ACHN (cell line): ENCODE measurements at regions not wholly inside any gene's neighbourhood (a gene's known extent, or its start where the extent isn't known, plus 50 kb on each side); places are given as distances from the start of the nearest gene placed in this dataset.

Experiments
- DNase-seq: peaks from one replicate; pipeline ENCODE4 v3.0.0-alpha.2; 2015
- in situ Hi-C: cut with HindIII; loops from 2 replicates; pipeline ENCODE4 v1.10.0; 2017; ENCODE audit warnings: low sequenced_read_pairs, low pct_ligation_motif_present, low pct_unique_long_range_greater_than_20kb

GRCh38 chr3:124428372-124429128, 301.7 kb upstream of the UMPS start:
- DNase-seq = no peak
- in situ Hi-C loops = no loop called here

GRCh38 chr3:124429129-124429815, 301.0 kb upstream of the UMPS start:
- in situ Hi-C loops = no loop called here

GRCh38 chr3:124431331-124431994, 298.8 kb upstream of the UMPS start:
- in situ Hi-C loops = no loop called here
- DNase-seq = no peak

More at GRCh38 chr3:124429129-124429815, 301.0 kb upstream of the UMPS start:
- DNase-seq = no peak

GRCh38 chr3:124434176-124434575, 296.1 kb upstream of the UMPS start:
- no peak for DNase-seq
- in situ Hi-C loops = no loop called here

- no peak for DNase-seq
- in situ Hi-C loops = no loop called here
Observed at GRCh38 chr3:124435467-124435866, 294.8 kb upstream of the UMPS start.

GRCh38 chr3:124438813-124439212, 291.4 kb upstream of the UMPS start:
- no peak for DNase-seq
- in situ Hi-C loops = no loop called here

- in situ Hi-C loops = no loop called here
- no peak for DNase-seq
Observed at GRCh38 chr3:124439603-124440002, 290.6 kb upstream of the UMPS start.

- DNase-seq = no peak
- in situ Hi-C loops = no loop called here
Observed at GRCh38 chr3:124441766-124442165, 288.5 kb upstream of the UMPS start.

- in situ Hi-C loops = no loop called here
- no peak for DNase-seq
Observed at GRCh38 chr3:124442463-124442862, 287.8 kb upstream of the UMPS start.

- in situ Hi-C loops = no loop called here
- DNase-seq = no peak
Observed at GRCh38 chr3:124443446-124443845, 286.8 kb upstream of the UMPS start.

GRCh38 chr3:124444075-124444474, 286.2 kb upstream of the UMPS start:
- in situ Hi-C loops = no loop called here
- no peak for DNase-seq

- DNase-seq = no peak
- in situ Hi-C loops = no loop called here
Observed at GRCh38 chr3:124444896-124445295, 285.4 kb upstream of the UMPS start.

- in situ Hi-C loops = no loop called here
- no peak for DNase-seq
Observed at GRCh38 chr3:124447845-124448244, 282.4 kb upstream of the UMPS start.

GRCh38 chr3:124448954-124449353, 281.3 kb upstream of the UMPS start:
- DNase-seq = no peak
- in situ Hi-C loops = no loop called here

GRCh38 chr3:124450366-124450765, 279.9 kb upstream of the UMPS start:
- in situ Hi-C loops = no loop called here

GRCh38 chr3:124451630-124452317, 278.5 kb upstream of the UMPS start:
- in situ Hi-C loops = no loop called here
- DNase-seq = no peak

More at GRCh38 chr3:124450366-124450765, 279.9 kb upstream of the UMPS start:
- no peak for DNase-seq

- no peak for DNase-seq
- in situ Hi-C loops = no loop called here
Observed at GRCh38 chr3:124453189-124453588, 277.1 kb upstream of the UMPS start.

- DNase-seq = no peak
- in situ Hi-C loops = no loop called here
Observed at GRCh38 chr3:124455891-124456290, 274.4 kb upstream of the UMPS start.

- no peak for DNase-seq
- in situ Hi-C loops = no loop called here
Observed at GRCh38 chr3:124456506-124456905, 273.7 kb upstream of the UMPS start.
